HG03175 (cell line): ENCODE measurements at regions not wholly inside any gene's neighbourhood (a gene's known extent, or its start where the extent isn't known, plus 50 kb on each side); places are given as distances from the start of the nearest gene placed in this dataset.
"Not testable (repeated sequence)": the region's sequence is repeated elsewhere in the genome, so short reads cannot be mapped to it uniquely, and the experiment has no call there.

Experiments
- ATAC-seq: cut with Tn5 transposase; IDR thresholded peaks from one replicate; pipeline ENCODE4 v1.9.1; 2021; ENCODE audit warnings: mild to moderate bottlenecking, moderate library complexity; ENCODE audit not compliant: unreplicated experiment

DNA sequence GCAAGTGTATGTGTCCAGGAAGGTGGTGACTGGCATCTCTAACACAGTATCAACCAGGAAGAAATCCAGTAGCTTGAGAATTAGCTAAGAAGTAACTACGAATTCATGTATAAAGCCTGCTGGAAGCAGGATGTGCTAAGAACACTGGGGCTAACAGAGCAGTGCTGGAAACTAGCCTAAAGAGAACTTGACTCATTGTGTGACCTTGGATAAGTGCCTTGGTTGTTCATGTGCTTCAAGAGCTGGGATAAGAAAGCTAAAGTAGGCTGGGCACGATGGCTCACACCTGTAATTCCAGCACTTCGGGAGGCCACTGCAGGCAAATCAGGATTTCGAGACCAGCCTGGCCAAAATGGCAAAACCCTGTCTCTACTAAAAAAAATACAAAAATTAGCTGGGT lies 186.9 kb downstream of the RRAGC start:
- ATAC-seq = no peak

DNA sequence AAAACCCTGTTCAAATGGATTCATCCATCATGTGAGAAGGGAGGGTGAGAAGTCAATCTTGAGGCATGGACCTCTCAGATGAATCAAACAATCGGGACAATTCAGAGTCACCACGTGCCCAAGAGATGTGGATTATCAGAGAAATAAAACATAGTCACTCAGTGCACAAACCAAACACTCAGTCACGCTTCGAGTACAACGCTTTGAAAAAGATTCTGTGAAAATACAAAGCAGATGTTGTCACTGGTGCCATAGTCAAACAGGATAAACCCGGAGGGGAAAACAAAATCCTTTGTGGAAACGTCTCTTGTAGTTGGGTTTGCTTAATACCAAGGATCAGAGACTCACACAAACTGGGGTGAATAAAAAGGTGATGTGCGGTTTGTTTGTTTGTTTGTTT lies 188.4 kb downstream of the RRAGC start:
- no peak for ATAC-seq

DNA sequence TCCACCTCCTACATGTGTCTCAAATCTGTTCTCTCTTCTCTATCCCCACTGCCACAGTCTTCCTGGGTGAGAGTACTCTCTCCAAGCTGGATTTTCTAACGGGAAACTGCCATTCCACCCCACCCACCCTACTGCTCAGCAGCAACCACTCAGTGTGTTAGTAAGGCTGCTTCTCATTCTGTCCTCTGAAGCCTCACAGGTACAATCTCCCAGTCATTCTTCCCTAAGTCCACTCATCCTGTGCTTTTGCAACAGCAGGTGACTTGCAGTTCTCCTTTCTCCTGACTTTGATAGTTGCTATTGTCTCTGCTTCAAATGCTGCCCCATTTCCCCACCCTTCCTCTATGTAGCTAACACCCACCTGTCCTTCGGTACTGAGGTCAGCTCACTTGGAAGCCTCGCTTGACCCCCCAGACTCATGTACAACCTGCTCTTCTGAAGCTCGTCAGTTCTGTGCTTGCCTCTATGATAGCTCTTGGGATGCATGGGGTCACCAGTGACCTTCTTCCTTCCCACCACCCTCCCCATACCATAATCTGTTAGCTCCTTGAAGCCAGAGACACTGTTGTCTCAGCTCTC lies 188.9 kb downstream of the RRAGC start:
- no peak for ATAC-seq

DNA sequence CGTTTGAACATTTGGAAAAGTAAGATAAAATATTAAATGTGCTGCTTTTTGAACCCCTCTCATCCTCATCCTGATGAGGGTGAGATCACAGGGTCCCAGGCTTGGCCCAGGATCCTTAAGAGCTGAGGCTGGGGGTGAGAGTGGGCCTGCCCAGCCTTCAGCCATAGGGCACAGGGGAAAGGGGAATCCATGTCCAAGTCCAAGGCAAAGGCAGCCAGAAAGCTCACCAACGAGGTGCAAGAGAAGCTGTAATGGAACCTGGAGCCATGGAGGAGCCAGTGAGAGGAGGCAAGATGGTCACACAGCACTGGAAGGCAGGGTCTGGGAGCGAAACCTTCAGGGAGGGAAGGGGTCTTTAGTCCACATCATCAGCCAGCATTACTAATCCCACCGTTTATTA lies 191.9 kb downstream of the RRAGC start:
- ATAC-seq = no peak

DNA sequence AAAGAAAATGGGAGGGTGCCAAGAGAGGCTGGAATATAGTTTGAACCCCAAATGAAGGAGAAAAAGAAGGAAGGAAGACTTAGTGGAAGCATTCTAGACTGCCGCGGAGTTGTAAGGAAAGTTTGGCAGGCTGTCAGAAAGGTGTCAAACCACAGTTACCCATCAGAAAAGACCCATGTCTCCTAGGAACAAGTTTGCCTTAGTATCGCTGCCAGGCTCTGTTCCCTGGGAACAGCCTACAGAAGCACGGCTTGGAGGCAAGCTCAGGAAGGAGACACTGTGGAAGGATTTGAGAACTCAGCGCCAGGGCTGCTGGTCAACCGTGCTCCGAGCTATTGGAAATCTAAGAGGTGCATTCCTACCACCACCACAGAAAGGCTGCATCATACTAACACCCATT lies 197.4 kb downstream of the RRAGC start:
- ATAC-seq = no peak

DNA sequence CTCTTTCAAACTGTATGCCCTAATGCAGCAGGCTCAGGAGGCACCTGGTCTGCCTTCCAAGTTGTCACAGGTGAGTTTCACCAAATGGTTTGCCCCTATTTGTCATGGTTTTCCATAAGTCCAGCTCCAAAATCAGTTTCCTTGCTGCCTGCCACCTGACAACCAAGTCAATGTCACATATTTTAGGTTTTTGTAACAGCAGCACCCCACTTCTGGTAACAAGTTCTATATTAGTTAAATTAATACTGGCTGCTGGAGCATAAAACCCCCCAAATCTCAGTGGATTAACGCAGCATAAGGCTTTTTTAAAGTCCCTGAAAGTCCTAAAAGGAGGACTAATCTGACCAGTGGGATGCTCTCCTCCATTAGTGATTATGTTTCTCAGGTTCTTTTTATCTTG lies 200.7 kb downstream of the RRAGC start:
- ATAC-seq = no peak

DNA sequence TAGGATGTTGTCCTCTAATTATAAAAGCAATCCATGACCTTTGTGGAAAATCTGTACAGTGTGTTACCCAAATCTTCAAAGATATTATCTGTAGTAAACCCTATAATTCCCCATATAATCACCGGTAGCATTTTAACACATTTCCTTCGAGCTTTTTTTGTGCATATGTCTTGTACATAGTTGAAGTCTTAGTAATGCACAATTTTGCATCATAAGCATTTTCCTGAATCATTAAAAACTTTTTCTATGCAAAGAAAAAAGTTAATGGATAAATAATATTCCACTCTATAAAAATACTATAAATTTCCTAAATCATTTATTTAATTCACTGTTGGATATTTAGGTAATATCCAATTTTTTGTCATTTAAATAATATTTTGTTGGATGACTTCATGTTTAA lies 201.7 kb downstream of the RRAGC start:
- no peak for ATAC-seq

DNA sequence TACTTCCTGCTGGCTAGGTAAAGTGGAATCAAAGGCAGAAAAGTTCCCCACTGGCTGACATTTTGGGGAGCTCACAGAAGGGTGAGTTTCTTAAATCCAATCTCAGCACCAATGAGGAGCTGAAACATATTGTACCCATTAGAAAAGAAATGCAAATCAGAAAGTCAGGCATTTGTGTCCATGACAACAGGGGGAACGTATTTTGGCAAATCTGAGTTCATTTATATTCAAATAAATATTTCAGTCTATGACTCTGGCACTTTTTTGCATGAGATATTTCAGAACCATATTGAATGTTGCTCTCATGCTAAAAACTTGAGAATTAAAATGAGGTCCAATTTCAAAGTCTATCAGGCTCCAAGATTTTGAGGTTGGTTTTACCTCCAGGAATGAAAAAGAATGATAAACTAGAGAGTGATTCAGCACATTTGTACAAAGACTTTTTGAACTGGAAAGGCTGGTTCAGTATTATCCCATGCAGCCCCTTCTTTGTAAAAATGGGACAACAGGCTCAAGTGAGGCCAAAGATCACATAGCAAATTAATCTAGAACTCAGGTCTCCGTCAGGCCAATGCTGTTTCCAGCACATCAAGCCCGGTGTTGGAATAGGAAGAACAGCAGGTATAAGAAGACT lies 202.2 kb downstream of the RRAGC start:
- ATAC-seq = no peak

DNA sequence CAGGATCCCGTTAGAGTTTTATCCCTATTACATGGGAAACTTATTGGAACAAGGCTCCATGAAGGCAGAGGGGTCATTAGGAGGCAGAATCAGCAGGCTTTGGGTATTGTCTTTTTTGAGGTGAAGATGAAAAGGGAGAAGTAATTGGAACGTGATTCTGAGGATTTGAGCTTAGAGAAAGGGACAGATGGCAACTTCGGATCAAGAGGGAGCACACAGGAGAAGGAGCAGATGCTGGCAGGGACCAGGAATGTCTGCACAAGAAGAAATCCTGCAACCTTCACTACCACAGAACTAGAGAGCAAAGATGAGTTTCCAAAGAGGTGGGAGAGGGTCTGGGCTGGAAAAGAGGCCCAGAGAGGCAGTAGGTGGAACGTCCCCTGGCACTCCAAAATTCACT lies 202.8 kb downstream of the RRAGC start:
- no peak for ATAC-seq

DNA sequence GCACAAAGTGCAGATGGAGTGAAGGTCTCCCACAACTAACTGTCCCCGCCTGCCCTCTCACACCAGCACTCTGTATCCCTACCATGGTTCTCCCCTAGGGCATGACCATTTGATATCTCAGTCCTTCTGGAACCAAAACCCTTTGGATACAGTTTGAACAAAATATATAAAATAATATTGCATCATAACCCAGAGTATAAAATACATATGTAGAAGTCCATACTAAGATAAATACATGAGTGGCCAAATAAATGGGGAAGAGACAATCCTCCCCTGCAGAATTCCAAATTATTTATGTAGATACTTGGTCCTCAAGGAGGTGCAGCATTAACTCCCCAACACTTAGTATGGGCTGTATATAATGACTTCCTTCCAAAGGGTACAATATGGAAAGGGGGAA lies 207.4 kb downstream of the RRAGC start:
- ATAC-seq = no peak

DNA sequence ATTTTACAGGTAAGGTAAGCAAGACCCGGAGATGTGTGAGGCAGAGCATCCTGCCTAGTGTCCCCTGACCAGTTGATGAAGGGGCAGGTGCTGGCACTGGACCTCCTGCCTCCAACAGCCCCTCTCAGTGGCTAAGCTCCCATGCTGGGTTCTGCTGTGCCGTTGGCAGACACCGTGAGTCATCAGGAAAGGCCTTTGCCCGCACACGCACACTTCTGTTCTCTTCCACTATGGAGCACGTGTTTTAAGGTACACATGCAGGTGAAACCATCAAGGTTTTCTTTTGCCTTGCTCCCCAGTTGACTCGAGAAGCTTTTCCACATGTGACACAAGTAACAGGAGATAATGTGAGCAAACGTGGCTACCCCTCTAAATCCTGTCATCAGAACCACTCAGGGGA lies 207.9 kb downstream of the RRAGC start:
- no peak for ATAC-seq

DNA sequence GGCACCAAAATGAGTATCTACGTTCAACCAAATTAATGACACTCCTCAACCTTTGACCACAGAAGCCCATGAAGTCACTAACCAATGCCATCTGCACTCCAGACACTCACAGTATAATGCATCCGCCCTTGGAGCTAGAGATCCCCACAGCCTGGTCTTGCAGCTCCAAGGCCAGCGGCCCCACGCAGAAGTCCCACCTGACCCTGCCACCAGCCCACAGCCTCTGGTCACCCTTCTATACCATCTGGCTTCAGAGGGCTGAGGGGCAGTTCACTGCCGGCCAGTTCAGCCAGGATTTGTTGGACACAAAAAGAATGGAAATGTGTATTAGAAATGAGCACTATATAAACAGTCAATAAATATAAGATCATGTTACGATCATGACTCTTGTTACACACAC lies 211.2 kb downstream of the RRAGC start:
- no peak for ATAC-seq

DNA sequence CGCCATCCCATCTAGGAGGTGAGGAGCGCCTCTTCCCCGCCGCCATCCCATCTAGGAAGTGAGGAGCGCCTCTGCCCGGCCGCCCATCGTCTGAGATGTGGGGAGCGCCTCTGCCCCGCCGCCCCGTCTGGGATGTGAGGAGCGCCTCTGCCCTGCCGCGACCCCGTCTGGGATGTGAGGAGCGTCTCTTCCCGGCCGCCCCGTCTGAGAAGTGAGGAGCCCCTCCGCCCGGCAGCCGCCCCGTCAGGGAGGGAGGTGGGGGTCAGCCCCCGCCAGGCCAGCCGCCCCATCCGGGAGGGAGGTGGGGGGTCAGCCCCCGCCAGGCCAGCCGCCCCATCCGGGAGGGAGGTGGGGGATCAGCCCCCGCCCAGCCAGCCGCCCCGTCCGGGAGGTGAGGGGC lies 212.2 kb downstream of the RRAGC start:
- not testable (repeated sequence) for ATAC-seq

DNA sequence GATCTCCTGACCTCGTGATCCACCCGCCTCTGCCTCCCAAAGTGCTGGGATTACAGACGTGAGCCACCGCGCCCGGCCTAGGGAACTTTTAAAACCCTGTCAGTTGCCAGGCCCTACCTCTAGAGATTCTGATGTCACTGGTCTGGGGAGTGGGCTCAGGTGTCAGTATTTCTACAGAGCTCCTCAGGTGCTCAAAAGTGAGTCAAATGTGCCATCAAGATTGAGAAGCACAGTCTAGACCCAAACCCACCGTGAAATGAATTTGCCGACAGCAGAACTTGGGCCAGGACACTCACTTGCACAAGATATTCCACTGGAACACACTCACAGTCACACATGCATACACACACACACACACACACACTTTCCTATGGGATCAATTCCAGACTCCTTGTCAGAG lies 215.5 kb downstream of the RRAGC start:
- ATAC-seq = no peak

DNA sequence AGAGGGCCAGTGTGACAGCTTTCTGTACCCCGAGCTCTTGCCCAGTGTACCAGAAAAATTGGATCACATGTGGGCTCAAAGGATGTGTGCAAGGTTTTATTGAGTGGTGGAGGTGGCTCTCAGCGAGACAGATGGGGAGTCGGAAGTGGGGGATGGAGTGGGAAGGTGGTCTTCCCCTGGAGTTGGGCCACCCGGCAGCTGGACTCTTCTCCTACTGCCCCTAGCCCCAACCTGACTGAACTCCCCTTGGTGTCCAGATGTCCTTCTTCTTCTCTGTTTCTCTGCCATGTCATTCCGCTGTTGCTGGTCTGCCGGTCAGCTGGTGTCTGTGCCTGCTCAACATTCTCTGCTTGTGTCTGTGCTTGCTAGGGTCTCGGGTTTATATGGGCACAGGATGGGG lies 217.9 kb downstream of the RRAGC start:
- no peak for ATAC-seq

DNA sequence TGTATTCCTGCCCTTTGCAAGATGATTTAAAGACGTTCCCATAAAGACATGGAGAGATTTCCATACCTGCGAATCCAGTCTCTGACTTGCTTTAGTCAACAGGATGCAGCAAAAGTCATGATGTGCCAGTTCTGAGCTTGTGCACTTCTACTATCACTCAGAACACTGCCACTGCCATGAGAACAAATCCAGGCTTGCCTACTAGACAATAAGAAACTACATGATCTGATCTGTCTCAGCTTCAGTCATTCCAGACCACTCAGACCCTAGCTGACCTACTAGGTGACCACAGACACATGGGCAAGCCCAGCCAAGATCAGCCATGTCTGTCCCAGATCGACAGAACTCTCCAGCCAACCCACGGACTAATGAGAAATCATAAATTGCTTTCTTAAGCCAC lies 219.2 kb downstream of the RRAGC start:
- ATAC-seq = no peak

DNA sequence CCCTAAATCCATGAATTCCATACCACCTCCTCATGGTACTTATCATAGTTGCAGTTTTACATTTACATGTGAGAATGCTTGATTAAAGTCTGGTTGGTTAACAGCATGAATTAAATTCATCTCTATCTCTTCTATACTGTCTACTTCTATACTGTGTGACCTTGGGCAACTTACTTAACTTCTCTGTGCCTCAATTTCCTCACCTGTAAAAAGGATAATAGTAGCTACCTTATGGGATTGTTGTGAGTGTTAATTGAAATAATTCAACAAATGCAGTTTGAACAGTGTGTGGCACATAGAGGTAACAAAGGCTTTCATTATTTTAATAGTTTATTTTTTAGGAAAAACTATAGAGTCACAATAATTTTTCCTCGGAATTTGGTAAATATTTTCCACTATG lies 231.3 kb downstream of the RRAGC start:
- no peak for ATAC-seq

DNA sequence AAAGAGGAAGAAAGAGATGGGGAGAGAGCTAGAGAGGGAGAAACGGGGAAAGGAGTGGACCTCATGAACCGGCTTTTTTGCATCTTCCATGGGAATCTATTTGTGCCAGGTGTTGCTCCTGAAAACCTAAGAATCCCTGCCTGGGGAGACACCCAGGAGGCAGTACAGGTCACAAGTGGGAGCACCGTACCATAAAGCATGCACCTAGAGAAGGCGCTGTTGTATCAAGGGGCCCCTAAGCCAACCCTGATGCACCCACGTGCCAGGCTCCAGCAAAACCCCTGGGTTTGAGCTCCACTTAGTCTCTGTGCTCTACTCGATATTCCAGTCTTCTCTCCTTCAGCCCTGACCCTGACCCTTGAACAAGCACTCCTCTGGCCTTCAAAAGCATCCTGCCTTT lies 233.6 kb downstream of the RRAGC start:
- ATAC-seq = no peak

DNA sequence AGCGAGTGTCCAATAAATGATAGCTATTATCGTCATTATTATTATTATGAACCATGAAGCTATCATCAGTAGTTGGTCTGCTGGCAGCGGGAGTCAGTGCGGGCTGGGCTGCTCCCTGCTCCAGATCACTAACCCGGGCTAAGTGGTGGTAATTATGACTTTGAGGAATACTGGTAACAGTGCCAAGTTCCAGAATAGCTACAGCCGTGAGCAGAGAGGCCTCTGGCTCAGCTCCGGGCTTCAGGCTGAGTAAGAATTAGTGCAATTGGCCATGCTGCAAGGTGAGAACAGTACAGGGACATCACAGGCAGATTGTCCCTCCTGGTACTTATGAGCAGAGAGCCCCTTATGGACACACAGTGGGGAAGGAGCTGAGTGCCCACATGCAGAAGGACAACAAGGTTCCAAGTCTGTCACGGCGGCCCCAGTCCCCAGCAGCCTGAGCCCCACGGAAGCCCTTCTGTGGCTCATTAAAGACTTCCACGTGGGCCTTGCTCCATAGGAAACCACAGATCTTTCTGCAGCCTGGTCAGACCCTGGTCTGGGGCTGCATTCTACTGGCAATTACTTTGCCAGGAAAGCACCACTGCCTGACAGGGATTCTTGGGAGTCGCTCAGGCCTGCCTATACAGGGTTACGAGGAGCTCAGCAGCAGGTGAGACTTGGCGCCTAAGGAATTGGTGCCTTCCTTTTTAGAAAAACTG lies 235.1 kb downstream of the RRAGC start:
- ATAC-seq = no peak

DNA sequence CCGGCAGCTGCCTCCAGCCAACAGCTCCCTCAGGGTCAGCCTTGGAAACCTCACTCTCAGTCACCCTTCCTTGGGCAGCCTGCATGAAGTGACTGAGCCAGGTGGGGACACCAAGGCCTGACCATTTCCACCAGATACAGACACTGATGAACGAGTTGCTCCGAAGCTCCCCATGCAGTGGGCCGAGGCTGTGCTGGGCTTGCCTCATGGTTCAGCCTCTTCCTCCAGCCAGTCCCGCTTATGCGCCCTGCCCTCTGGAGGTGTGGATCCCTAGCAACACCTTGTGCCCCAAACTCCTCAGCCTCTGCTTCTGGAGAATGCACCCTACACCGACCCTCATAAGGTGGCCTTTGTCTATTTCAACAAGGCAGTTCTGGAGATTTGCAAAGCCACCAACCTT lies 236.0 kb downstream of the RRAGC start:
- ATAC-seq = no peak

DNA sequence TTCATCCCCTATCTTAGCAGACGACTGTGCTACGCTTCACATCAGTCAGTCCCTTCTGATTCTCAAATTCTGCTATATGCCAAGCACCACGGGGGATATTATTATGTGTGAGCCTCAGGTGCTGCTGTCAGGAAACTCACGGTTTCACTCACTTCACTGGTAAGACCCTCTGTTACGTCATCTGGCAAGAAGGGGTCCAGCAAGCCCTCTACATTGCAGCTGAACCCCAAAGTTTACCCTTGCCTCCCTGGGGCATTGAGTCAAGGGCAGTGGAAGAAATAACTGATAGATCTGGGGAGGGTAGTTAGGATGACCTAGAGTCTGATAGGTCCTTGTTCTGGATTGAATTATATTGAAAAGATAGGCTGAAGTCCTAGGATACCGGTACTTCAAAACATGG lies 237.4 kb downstream of the RRAGC start:
- ATAC-seq = no peak

DNA sequence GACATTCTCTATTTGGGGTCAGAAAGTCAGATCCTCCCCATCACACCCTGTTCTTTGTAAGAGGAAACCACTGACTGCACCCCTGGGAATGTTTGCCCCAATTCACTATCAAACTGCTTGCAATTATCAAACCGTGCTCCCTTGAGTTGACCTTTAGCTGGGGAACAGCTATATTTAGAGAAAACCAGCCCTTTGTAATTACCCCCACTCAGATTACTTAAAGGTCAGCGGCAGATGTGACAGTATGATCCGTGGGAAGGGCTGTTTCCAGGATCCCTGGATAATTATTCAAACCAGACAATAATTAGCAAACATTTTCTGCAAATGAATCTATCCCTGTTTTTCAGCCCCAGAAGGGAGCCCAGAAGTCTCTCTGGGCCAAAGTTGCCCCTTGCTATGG lies 242.7 kb downstream of the RRAGC start:
- no peak for ATAC-seq

DNA sequence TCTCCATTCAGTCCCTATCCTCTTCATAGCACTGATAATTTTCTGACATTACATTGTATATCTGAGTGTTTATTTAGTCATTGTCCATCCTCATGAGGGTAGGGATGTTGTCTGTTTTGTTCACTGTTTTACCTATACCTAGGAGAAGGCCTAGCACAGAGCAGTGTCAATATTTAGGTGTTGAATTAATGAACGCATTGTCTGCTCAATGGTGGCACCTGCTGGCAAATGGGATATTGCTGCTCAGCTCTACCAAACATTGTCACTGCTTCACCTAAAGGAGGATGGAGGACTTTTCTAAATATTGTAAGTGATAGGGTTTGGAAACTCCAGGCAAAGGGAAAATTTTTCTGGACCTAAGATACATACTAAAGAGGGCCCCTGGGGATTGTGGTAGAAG lies 243.9 kb downstream of the RRAGC start:
- ATAC-seq = no peak
